ENCODE measurements at regions not wholly inside any gene's neighbourhood (a gene's known extent, or its start where the extent isn't known, plus 50 kb on each side); places are given as distances from the start of the nearest gene placed in this dataset.

DNA sequence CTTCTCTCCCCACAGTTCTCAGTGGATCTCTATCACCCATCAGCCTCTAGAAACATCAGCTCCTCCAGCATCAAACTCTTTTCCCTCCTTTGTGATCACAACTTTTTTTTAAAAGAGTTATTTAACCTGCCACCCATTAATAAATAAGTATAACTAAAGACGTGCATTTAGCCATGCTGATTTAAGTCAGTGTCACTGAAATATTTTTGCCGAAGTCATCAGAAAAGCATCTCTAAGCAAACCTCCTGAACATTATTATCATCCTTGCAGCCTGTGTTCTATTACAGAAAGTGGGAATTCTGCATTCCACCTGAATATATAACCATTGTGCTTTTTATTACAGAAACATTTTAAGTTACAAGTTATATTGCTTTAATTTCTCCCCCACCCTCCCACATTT, 106.2 kb upstream of the ARHGAP28 start:
- TF ChIP-seq, protein P1, sequence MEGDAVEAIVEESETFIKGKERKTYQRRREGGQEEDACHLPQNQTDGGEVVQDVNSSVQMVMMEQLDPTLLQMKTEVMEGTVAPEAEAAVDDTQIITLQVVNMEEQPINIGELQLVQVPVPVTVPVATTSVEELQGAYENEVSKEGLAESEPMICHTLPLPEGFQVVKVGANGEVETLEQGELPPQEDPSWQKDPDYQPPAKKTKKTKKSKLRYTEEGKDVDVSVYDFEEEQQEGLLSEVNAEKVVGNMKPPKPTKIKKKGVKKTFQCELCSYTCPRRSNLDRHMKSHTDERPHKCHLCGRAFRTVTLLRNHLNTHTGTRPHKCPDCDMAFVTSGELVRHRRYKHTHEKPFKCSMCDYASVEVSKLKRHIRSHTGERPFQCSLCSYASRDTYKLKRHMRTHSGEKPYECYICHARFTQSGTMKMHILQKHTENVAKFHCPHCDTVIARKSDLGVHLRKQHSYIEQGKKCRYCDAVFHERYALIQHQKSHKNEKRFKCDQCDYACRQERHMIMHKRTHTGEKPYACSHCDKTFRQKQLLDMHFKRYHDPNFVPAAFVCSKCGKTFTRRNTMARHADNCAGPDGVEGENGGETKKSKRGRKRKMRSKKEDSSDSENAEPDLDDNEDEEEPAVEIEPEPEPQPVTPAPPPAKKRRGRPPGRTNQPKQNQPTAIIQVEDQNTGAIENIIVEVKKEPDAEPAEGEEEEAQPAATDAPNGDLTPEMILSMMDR (IDR thresholded peaks at IDR 0.05), result no peak
- TF ChIP-seq EZH2 (IDR thresholded peaks at IDR 0.05; ENCODE audit: borderline replicate concordance, insufficient read depth, low read depth, low read length, poor library complexity, severe bottlenecking), result no peak
